HCT116 (cell line): ENCODE measurements at regions not wholly inside any gene's neighbourhood (a gene's known extent, or its start where the extent isn't known, plus 50 kb on each side); places are given as distances from the start of the nearest gene placed in this dataset.

Experiments
- ATAC-seq: fragments of 200-7000 bp; cut with Tn5 transposase; 2 replicates; pipeline ENCODE4 v1.9.1; 2020; ENCODE audit warnings: mild to moderate bottlenecking, moderate library complexity
- BruUV-seq: library from RNA; stranded (reverse); fragments of 400-500 nt; replicated peaks from 2 replicates; lab custom pipeline; 2021; lab: Mats Ljungman, UMichigan
- CTCF ChIA-PET: fragments of 300-600 bp; sonication (Branson Sonifier 250); formaldehyde crosslinking; loops from one replicate; lab custom pipeline; 2021; ENCODE audit warnings: antibody characterized with exemption; lab: Charles Lee
- POLR2A ChIA-PET: fragments of 300-600, 350-600 bp; sonication (Branson Sonifier 250); formaldehyde crosslinking; loops from one replicate; lab custom pipeline; 2021; ENCODE audit warnings: antibody characterized with exemption; lab: Charles Lee
- RAD21 ChIA-PET, 2 experiments: fragments of 300-600 bp; sonication (Branson Sonifier 250); formaldehyde crosslinking; loops; one replicate each; lab custom pipeline; 2023; ENCODE audit warnings: low total read pairs in 2 of 2; ENCODE audit not compliant: uncharacterized antibody in 2 of 2, unreplicated experiment in 2 of 2, low non-redundant PET in 1 of 2; lab: Charles Lee
- DNase-seq: peaks from one replicate; pipeline ENCODE4 v3.0.0-alpha.2; 2010; ENCODE audit warnings: low read depth, low spot score
- H2AFZ ChIP-seq: fragments of 200-600 bp; shearing (Covaris generic), sonication (generic); 2 replicates; pipeline ENCODE4 v1.6.1; 2017; ENCODE audit warnings: low read depth, mixed run types, mixed read lengths, antibody characterized with exemption, low read length; ENCODE audit not compliant: poor library complexity, severe bottlenecking
- H3K27ac ChIP-seq: 2 replicates; pipeline ENCODE4 v1.5.1; 2012; ENCODE audit warnings: low read depth, low read length
- H3K27me3 ChIP-seq: fragments of 200-600 bp; sonication (generic); 2 replicates; pipeline ENCODE4 v1.6.1; 2016; ENCODE audit warnings: mixed run types, low read length, mixed read lengths; ENCODE audit not compliant: insufficient read depth
- H3K36me3 ChIP-seq, 2 experiments: fragments of 200-500 bp in 1 of 2; fragments of 200-600 bp in 1 of 2; sonication (Bioruptor generic) in 1 of 2; sonication (generic) in 1 of 2; 2 replicates each; pipeline versions ENCODE4 v1.5.1 to v1.6.1; 2014 to 2016; ENCODE audit warnings: low read length in 2 of 2, inconsistent platforms in 1 of 2, mixed read lengths in 1 of 2, mixed run types in 1 of 2; ENCODE audit not compliant: insufficient read depth in 2 of 2, control insufficient read depth in 1 of 2
- H3K4me1 ChIP-seq, 2 experiments: fragments of 200-600 bp in 1 of 2; sonication (generic) in 1 of 2; 2 replicates each; pipeline versions ENCODE4 v1.5.1 to v1.6.1; 2012 to 2017; ENCODE audit warnings: low read length in 2 of 2, inconsistent platforms in 1 of 2, mild to moderate bottlenecking in 1 of 2, mixed read lengths in 1 of 2, mixed run types in 1 of 2, moderate library complexity in 1 of 2; ENCODE audit not compliant: insufficient read depth in 2 of 2, control insufficient read depth in 1 of 2
- H3K4me2 ChIP-seq: fragments of 200-600 bp; sonication (generic); 2 replicates; pipeline ENCODE4 v1.6.1; 2017; ENCODE audit warnings: mixed run types, low read length, mixed read lengths
- H3K4me3 ChIP-seq, 2 experiments: fragments of 200-600 bp in 1 of 2; sonication (generic) in 1 of 2; replicated peaks in 1 of 2; 2 replicates each; pipeline ENCODE4 v1.5.1; 2011 to 2016; ENCODE audit warnings: low read length in 2 of 2, control low read depth in 1 of 2, low read depth in 1 of 2, mild to moderate bottlenecking in 1 of 2, mixed read lengths in 1 of 2, mixed run types in 1 of 2
- H3K79me2 ChIP-seq: fragments of 200-600 bp; sonication (generic); 2 replicates; pipeline ENCODE4 v1.6.1; 2017; ENCODE audit warnings: mild to moderate bottlenecking, mixed run types, low read length, moderate library complexity, mixed read lengths; ENCODE audit not compliant: insufficient read depth
- H3K9ac ChIP-seq: fragments of 200-600 bp; sonication (generic); 2 replicates; pipeline ENCODE4 v1.6.1; 2016; ENCODE audit warnings: low read length, mixed read lengths
- H3K9me2 ChIP-seq: fragments of 200-600 bp; sonication (generic), shearing (Covaris generic); 2 replicates; pipeline ENCODE4 v1.6.1; 2017; ENCODE audit warnings: mixed run types, mild to moderate bottlenecking, moderate library complexity; ENCODE audit not compliant: insufficient read depth
- H3K9me3 ChIP-seq, 2 experiments: fragments of 200-500 bp in 1 of 2; fragments of 200-600 bp in 1 of 2; sonication (Bioruptor generic) in 1 of 2; sonication (generic) in 1 of 2; 2 replicates each; pipeline ENCODE4 v1.6.1; 2014 to 2017; ENCODE audit warnings: low read length in 2 of 2, mixed read lengths in 2 of 2, inconsistent platforms in 1 of 2, low read depth in 1 of 2, mild to moderate bottlenecking in 1 of 2, mixed run types in 1 of 2, moderate library complexity in 1 of 2; ENCODE audit not compliant: control insufficient read depth in 1 of 2, insufficient read depth in 1 of 2
- H4K20me1 ChIP-seq: fragments of 200-600 bp; sonication (generic), shearing (Covaris generic); 2 replicates; pipeline ENCODE4 v1.6.1; 2017; ENCODE audit warnings: mixed run types, mild to moderate bottlenecking, moderate library complexity; ENCODE audit not compliant: insufficient read depth
- ATF3 ChIP-seq: IDR thresholded peaks from 2 replicates; pipeline ENCODE4 v1.6.1; 2012
- CBX3 ChIP-seq: IDR thresholded peaks from 2 replicates; pipeline ENCODE4 v1.6.1; 2012; ENCODE audit warnings: low read depth
- EGR1 ChIP-seq: IDR thresholded peaks from 2 replicates; pipeline ENCODE4 v1.6.1; 2012; ENCODE audit warnings: low read depth
- ELF1 ChIP-seq: IDR thresholded peaks from 2 replicates; pipeline ENCODE4 v1.6.1; 2012; ENCODE audit warnings: low read depth, borderline replicate concordance
- FOSL1 ChIP-seq: IDR thresholded peaks from 2 replicates; pipeline ENCODE4 v1.6.1; 2012; ENCODE audit warnings: low read depth
- JUND ChIP-seq: IDR thresholded peaks from 2 replicates; pipeline ENCODE4 v1.6.1; 2012
- REST ChIP-seq: IDR thresholded peaks from 2 replicates; pipeline ENCODE4 v1.6.1; 2012; ENCODE audit warnings: low read depth
- SIN3A ChIP-seq: IDR thresholded peaks from 2 replicates; pipeline ENCODE4 v1.6.1; 2012; ENCODE audit warnings: low read depth
- SP1 ChIP-seq: IDR thresholded peaks from 2 replicates; pipeline ENCODE4 v1.6.1; 2012; ENCODE audit warnings: low read depth
- SRF ChIP-seq: IDR thresholded peaks from 2 replicates; pipeline ENCODE4 v1.6.1; 2012; ENCODE audit warnings: low read depth
- TCF7L2 ChIP-seq: IDR thresholded peaks from 2 replicates; pipeline ENCODE4 v1.7.0; 2011; ENCODE audit warnings: borderline replicate concordance, inconsistent platforms; ENCODE audit not compliant: insufficient read depth, insufficient read length; ENCODE audit errors: extremely low read depth
- ZFX ChIP-seq: fragments of 450-650 bp; IDR thresholded peaks from 2 replicates; pipeline ENCODE4 v1.6.1; 2017
- ZNF274 ChIP-seq: fragments of 200-500 bp; sonication (Bioruptor generic); IDR thresholded peaks from 2 replicates; pipeline ENCODE4 v1.6.1; 2014; ENCODE audit warnings: mild to moderate bottlenecking, low read depth, low read length, inconsistent platforms
- intact Hi-C: fragments of 100-400 bp; cut with micrococcal nuclease; formaldehyde crosslinking; loops from 2 replicates; pipeline ENCODE4 v1.10.0; 2022
- TF ChIP-seq, protein P1 (sequence below): IDR thresholded peaks from 2 replicates; pipeline ENCODE4 v1.6.1; 2012

DNA sequence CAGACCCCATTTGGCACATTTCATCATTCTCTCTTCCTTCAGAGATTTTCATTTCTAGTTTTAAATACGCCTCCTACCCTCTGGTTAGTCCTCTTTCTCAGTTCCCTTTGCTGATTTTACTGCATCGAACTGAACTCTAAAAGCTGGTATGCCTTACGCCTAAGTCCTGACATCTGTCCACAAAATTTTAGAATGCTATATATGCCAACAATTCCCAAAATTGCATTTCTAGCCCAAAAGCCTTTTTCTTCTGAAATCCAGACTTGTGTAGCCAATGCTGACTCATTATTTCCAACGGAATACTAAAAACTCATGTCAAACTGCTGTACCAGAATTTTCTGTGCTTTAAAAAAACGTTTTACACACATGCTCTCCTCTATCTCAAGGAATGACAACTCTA is 1124.4 kb upstream of the TENM4 start:
- Histone ChIP-seq H3K27ac (no peak overlapping the region), H4K20me1 (no peaks in the 10 kb centered on the region; the same call in 1 of the 2 replicates), H3K4me3 (no peak overlapping the region), H3K36me3 (no peaks in the 10 kb centered on the region), H3K9me3 (peaks cover 5 to 15% of the 10 kb centered on the region in 2 experiments; a peak in 2 of 4 replicates), H3K9me2 (no peaks in the 10 kb centered on the region), H3K4me1 (no peaks in the 10 kb centered on the region), H3K4me2 (no peak overlapping the region), H3K27me3 (no peaks in the 10 kb centered on the region), H2AFZ (no peak overlapping the region), H3K9ac (no peak overlapping the region), H3K79me2 (no peaks in the 10 kb centered on the region)
- ChIA-PET POLR2A (no interaction called here), RAD21 (no interaction called here), CTCF (no interaction called here)
- ATAC-seq: no peak
- intact Hi-C loops: no loop called here
- no TSS peak for BruUV-seq
- no peak for DNase-seq
- TF ChIP-seq FOSL1 (no peak), SRF (no peak), SIN3A (no peak), ATF3 (no peak), EGR1 (no peak), ELF1 (no peak), CBX3 (no peak), JUND (no peak), ZFX (no peak), ZNF274 (no peak), SP1 (no peak), REST (no peak), TCF7L2 (no peak)
- TF ChIP-seq, protein P1, sequence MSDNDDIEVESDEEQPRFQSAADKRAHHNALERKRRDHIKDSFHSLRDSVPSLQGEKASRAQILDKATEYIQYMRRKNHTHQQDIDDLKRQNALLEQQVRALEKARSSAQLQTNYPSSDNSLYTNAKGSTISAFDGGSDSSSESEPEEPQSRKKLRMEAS: no peak
